OCI-LY7 (cell line): ENCODE measurements at regions not wholly inside any gene's neighbourhood (a gene's known extent, or its start where the extent isn't known, plus 50 kb on each side); places are given as distances from the start of the nearest gene placed in this dataset.
"Not testable (repeated sequence)": the region's sequence is repeated elsewhere in the genome, so short reads cannot be mapped to it uniquely, and the experiment has no call there.

ENCODE experiments used
- BruUV-seq: library from RNA; stranded (reverse); fragments of 400-500 nt; replicated peaks from 2 replicates; lab custom pipeline; 2021; lab: Mats Ljungman, UMichigan
- CTCF ChIA-PET: fragments of 300-600 bp; sonication (Branson Sonifier 250); formaldehyde crosslinking; loops from one replicate; lab custom pipeline; 2022; ENCODE audit warnings: antibody characterized with exemption; ENCODE audit not compliant: unreplicated experiment; lab: Charles Lee
- POLR2A ChIA-PET: fragments of 300-600 bp; sonication (Branson Sonifier 250); formaldehyde crosslinking; loops from one replicate; lab custom pipeline; 2022; ENCODE audit warnings: antibody characterized with exemption; lab: Charles Lee
- DNase-seq: peaks from one replicate; pipeline ENCODE4 v3.0.0-alpha.2; 2015; ENCODE audit warnings: low spot score
- H2AFZ ChIP-seq: fragments of 200-600 bp; sonication (generic), shearing (Covaris generic); 2 replicates; pipeline ENCODE4 v1.6.1; 2014; ENCODE audit warnings: mild to moderate bottlenecking, antibody characterized with exemption, low read length, moderate library complexity
- H3K27ac ChIP-seq: fragments of 200-600 bp; sonication (generic); 2 replicates; pipeline ENCODE4 v1.5.1; 2014; ENCODE audit warnings: mixed run types, low read depth, mild to moderate bottlenecking, moderate library complexity, low read length, inconsistent platforms; ENCODE audit not compliant: poor library complexity, severe bottlenecking
- H3K36me3 ChIP-seq: fragments of 200-600 bp; sonication (generic); 2 replicates; pipeline ENCODE4 v1.6.1; 2014; ENCODE audit warnings: mild to moderate bottlenecking, antibody characterized with exemption, low read length, moderate library complexity, mixed read lengths; ENCODE audit not compliant: insufficient read depth
- H3K4me1 ChIP-seq: fragments of 200-600 bp; sonication (generic); 2 replicates; pipeline ENCODE4 v1.5.1; 2014; ENCODE audit warnings: mild to moderate bottlenecking, low read length; ENCODE audit not compliant: insufficient read depth, poor library complexity, severe bottlenecking
- H3K4me2 ChIP-seq: fragments of 200-600 bp; sonication (generic); 2 replicates; pipeline ENCODE4 v1.6.1; 2014; ENCODE audit warnings: mild to moderate bottlenecking, low read length
- H3K4me3 ChIP-seq: fragments of 200-600 bp; sonication (generic); 2 replicates; pipeline ENCODE4 v1.5.1; 2014; ENCODE audit warnings: mild to moderate bottlenecking, low read depth, low read length; ENCODE audit not compliant: poor library complexity, severe bottlenecking
- H3K79me2 ChIP-seq: fragments of 200-600 bp; sonication (generic); 2 replicates; pipeline ENCODE4 v1.6.1; 2016; ENCODE audit warnings: low read depth, mild to moderate bottlenecking, low read length, moderate library complexity, mixed read lengths; ENCODE audit not compliant: insufficient read depth
- H3K9me2 ChIP-seq: fragments of 200-600 bp; sonication (generic); 2 replicates; pipeline ENCODE4 v1.6.1; 2016; ENCODE audit warnings: mild to moderate bottlenecking, low read length, mixed read lengths; ENCODE audit not compliant: insufficient read depth
- H3K9me3 ChIP-seq: fragments of 200-600 bp; sonication (generic); 2 replicates; pipeline ENCODE4 v1.6.1; 2014; ENCODE audit warnings: mild to moderate bottlenecking, mixed run types, low read length, mixed read lengths
- H4K20me1 ChIP-seq: fragments of 200-600 bp; sonication (generic); 2 replicates; pipeline ENCODE4 v1.6.1; 2014; ENCODE audit warnings: mild to moderate bottlenecking, antibody characterized with exemption, low read length, moderate library complexity, mixed read lengths; ENCODE audit not compliant: insufficient read depth
- intact Hi-C: fragments of 100-400 bp; cut with micrococcal nuclease; formaldehyde crosslinking; loops from one replicate; pipeline ENCODE4 v1.10.0; 2022; ENCODE audit not compliant: unreplicated experiment

DNA sequence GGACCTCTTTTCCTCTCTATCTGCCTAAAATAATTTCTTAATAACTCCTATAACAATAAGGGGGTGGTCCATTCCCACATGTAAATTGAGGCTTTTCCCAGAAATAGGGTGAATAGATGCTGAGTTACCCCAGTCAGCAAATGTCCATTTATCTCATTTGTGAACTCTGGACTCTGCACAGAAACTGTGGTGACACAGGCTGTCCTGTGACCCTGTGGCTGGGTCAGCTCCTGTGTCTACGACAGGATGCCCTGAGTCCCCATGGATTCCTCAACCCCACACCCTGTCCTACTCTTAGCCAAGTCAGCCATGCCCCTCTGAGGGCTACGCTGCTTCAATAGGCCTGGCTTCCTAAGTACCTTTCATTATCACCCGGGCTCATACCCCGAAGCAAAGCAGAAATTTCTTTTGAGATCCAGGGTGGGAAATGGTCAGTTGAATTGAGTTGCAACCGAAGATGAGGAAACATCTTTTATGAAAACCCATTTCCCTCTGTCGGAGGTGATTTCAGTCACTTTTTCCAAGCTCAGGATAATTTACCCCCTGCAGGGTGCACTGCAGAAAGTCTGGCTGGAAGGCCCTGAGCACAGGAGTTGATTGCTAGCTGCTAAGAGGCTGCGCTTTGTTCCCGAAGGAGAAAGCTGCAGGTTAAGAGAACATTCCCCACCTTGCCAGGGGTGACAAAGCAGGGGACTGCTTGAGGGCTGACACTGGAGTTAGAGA, 89.5 kb upstream of the PRSS12 start:
- H3K4me1 ChIP-seq, H2AFZ ChIP-seq, CTCF ChIA-PET, BruUV-seq, H4K20me1 ChIP-seq, H3K27ac ChIP-seq, intact Hi-C loops, H3K36me3 ChIP-seq, DNase-seq, POLR2A ChIA-PET, H3K9me2 ChIP-seq, H3K4me3 ChIP-seq, H3K79me2 ChIP-seq, H3K4me2 ChIP-seq, H3K9me3 ChIP-seq: not testable (repeated sequence)

DNA sequence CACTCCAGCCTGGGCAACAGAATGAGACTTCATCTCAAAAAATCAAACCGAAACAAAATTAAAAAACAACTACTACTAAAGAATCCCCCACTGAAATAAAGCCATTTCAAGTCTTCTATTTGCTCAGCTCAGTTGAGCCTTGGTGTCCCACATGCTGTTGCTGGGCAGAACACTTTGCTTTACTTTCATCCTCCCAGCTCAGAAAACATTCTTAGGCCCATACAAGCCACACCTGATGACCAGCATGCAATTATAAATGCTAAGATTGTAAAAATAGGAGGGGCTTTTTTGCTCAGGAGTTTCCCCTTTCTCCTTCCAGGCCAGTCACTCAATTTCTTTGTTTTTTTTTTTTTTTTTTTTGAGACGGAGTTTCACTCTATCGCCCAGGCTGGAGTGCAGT, 94.6 kb upstream of the PRSS12 start:
- H3K36me3 ChIP-seq, POLR2A ChIA-PET, H3K4me3 ChIP-seq, CTCF ChIA-PET, H2AFZ ChIP-seq, DNase-seq, H3K4me2 ChIP-seq, H3K27ac ChIP-seq, intact Hi-C loops, BruUV-seq, H4K20me1 ChIP-seq, H3K79me2 ChIP-seq, H3K9me3 ChIP-seq, H3K9me2 ChIP-seq, H3K4me1 ChIP-seq: not testable (repeated sequence)

DNA sequence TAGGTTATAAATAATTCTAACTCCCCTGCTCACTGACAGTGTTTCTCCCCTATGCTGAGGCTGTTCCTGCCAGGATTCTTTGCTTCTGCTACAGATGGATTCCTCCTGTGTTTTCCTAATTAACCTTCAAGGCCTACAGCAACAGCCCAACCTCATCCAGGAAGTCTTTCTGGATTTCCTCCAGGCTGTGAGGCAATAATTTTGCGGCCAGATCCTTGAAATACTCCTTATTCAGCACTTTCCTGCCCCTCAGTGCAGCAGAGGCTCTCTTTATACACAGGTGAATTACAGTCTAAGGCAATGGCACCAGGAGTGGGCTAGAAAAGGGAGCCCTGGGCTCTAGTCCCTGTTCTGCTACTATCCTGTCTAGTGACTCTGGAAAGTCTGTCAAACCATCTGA, 102.1 kb upstream of the PRSS12 start:
- H3K4me3 ChIP-seq, H4K20me1 ChIP-seq, H3K4me1 ChIP-seq, H2AFZ ChIP-seq, BruUV-seq, intact Hi-C loops, H3K9me3 ChIP-seq, H3K36me3 ChIP-seq, H3K4me2 ChIP-seq, CTCF ChIA-PET, POLR2A ChIA-PET, H3K79me2 ChIP-seq, DNase-seq, H3K27ac ChIP-seq, H3K9me2 ChIP-seq: not testable (repeated sequence)

DNA sequence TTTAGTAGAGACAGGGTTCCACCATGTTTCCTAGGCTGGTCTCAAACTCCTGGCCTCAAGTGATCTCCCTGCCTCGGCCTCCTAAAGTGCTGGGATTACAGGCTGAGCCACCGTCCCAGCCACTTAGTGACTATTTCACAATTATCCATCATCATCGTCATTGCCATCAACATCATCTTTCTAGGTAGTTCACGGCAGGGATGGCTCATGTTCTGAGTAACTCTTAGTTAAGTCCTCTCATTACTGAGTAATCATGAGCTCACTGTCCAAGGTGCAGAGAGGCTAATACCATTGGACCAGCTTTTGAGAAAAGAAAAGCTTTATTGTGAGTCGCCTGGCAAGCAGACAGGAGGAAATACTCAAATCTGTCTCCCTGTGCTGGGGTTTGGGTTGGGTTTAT, 108.6 kb upstream of the PRSS12 start:
- POLR2A ChIA-PET, H3K4me1 ChIP-seq, intact Hi-C loops, H3K27ac ChIP-seq, H3K9me3 ChIP-seq, CTCF ChIA-PET, BruUV-seq, DNase-seq, H3K36me3 ChIP-seq, H3K79me2 ChIP-seq, H3K4me3 ChIP-seq, H4K20me1 ChIP-seq, H3K9me2 ChIP-seq, H2AFZ ChIP-seq, H3K4me2 ChIP-seq: not testable (repeated sequence)

DNA sequence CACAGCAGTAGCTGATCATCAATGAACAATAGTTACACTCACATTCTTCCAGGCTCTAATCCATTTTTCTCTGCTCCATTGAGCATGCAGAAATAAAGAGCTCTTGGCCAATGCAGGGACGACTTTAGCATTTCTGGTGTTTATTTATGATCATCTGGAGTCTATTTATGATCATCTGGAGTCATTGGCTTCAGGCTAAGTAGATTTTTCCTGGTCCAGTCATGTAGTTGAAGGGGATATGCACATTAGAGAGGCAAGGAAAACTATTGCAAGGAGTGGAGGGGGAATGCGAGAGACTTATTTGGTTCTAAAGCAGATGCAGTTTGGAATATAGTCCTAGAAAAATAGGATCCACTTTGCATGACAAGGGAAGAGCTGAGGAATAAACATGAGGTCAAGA, 113.0 kb upstream of the PRSS12 start:
- H4K20me1 ChIP-seq, DNase-seq, BruUV-seq, POLR2A ChIA-PET, H3K9me2 ChIP-seq, H3K4me3 ChIP-seq, H3K36me3 ChIP-seq, intact Hi-C loops, H3K27ac ChIP-seq, H2AFZ ChIP-seq, H3K9me3 ChIP-seq, H3K4me2 ChIP-seq, H3K4me1 ChIP-seq, H3K79me2 ChIP-seq, CTCF ChIA-PET: not testable (repeated sequence)

DNA sequence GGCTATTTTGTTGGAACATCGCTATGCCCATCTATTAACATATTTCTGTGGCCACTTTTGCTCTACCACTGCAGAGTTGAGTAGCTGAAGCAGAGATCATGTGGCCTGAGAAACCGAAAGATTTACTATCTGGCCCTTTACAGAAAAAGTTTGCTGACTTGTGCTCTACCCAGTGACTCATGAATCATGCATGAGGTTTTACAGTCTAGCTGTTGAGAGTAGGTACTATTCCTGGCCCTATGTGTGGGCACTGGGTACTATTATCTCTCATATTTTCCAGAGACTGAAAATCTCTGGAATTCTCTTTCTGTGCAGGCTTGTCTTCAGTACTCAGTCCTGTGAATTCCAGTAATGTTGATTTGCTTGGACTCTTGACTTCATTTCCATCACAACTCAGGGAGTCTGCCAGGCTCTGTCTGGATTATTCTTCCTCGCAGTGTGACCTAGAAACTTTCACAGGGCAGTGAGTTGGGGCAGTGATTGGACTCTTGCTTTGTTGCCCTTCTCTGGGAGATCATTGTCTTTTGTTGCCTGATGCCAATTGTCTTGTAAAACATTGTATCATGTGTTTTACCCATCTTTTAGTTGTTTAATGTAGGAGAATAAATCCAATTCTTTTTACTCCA, 121.3 kb upstream of the PRSS12 start:
- H4K20me1 ChIP-seq, POLR2A ChIA-PET, intact Hi-C loops, H2AFZ ChIP-seq, H3K9me3 ChIP-seq, H3K4me2 ChIP-seq, H3K4me3 ChIP-seq, H3K27ac ChIP-seq, H3K36me3 ChIP-seq, H3K79me2 ChIP-seq, H3K9me2 ChIP-seq, H3K4me1 ChIP-seq, DNase-seq, CTCF ChIA-PET, BruUV-seq: not testable (repeated sequence)
